Superior temporal gyrus (tissue), 1 donor: ENCODE measurements at regions not wholly inside any gene's neighbourhood (a gene's known extent, or its start where the extent isn't known, plus 50 kb on each side); places are given as distances from the start of the nearest gene placed in this dataset.

Source experiments
- DNase-seq: peaks from one replicate; pipeline ENCODE4 v3.0.0-alpha.2; 2016; ENCODE audit errors: extremely low spot score

- DNase-seq, result no peak
Measured at GRCh38 chr7:70975754-70976153, 156.2 kb upstream of the GALNT17 start.

GRCh38 chr7:70986297-70986696 is 145.6 kb upstream of the GALNT17 start:
- no peak for DNase-seq

DNA sequence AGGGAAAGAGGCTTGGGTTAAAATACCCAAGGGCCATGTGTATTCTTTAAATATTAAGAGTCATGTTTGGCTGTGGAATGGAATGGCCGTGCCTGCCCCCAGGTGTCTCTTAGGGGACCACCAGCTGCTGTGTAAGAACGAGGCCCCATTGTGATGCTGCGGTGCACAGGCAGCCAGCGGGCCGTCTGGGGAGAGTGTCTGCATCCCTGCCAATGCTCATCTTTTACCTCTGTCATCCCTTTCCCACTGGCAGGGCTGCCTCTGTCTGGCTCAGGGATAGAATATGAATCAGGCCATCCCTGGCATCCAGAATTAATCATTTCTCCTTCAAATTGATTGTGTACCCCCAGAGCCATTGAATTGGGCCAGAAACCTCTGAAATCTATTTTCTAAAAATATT is 137.8 kb upstream of the GALNT17 start:
- DNase-seq, result no peak

- no peak for DNase-seq
Measured at GRCh38 chr7:70997261-70997660, 134.7 kb upstream of the GALNT17 start.

DNA sequence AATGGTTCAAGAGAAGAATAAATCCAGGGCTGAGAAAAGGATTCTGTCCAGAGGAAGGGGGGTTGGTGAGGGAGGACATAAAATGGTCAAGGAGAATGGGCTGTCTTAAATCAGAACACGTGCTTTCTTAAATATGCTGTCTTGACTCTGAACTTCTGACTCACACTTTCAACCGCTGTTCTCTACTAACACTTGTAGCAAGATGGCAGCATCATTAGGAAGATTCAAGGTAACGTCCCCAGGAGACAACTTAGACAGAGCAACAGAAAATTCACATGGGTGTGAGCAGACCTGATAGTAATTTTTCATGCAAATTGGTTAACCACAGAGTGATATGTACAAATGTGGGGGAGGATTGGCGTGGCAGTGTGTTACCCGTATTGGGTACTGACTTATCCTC is 126.8 kb upstream of the GALNT17 start:
- DNase-seq, result no peak

DNA sequence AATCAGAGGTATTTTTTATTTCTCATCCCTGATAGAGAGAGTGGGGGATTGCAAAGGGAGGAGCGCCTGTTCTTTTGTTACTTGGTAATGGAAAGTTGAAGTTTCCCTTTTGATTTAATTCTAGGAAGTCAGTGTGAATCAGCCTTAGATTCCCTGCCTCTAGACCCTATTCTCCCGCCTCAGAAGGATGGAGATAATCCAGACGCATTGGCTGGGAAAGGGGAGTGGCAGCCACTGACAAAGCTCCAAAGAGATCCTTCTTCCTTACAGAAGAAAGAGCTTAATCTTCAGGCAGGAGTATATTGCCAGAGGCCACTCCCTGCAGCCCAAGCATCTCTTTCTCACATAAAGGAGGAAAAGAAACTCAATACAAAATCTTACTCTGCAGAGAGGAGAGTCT is 122.3 kb upstream of the GALNT17 start:
- DNase-seq, result no peak

DNA sequence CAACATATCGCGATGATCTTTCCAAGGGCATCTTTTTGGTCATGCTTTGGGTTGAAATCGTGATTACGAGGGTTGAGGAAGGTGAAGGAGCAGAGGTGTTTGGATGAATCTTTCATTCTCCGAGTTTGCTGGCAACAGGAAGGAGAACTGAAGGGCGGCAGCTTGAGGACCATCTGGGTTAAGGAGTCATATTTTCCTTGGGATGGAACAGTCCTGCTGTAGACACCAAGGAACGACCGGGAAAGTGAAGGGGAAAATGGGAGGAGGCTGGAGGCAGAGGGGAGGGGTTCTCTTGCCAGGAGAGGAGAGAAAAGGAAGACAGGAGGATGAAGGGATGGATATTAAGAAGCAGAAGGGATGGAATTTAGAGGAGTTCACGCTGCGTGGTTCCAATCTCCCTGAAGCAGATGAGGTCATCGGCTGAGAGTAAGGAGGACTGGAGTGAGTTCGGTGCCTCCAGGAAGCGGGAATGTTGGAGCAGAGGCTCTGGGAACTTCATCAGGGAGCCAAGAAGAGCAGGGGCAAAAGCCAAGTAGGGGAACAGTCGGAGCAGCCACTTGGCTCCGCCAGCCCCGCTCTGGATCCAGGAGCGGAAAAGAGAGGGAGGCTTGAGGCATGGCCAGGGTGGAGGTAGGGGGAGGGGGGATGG is 116.6 kb upstream of the GALNT17 start:
- DNase-seq, result no peak

DNA sequence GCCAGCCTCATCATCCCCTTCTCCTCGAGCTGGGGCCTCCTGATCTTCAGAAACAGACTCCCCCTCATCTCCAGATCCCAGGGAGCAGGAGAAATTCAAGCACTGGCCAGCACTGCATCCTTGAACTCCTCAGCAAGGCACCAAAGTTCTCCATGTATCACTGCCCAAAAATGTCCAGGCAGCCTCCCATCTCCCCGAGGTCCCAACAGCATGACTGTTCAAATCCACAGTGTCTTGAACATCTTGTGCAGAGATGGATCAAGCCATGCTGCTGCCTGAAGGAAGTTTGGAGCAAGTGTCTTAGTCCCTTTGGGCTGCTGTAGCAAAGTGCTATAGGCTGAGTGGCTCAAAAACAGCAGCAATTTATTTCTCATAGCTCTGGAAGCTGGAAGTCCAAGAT is 115.5 kb upstream of the GALNT17 start:
- no peak for DNase-seq

DNA sequence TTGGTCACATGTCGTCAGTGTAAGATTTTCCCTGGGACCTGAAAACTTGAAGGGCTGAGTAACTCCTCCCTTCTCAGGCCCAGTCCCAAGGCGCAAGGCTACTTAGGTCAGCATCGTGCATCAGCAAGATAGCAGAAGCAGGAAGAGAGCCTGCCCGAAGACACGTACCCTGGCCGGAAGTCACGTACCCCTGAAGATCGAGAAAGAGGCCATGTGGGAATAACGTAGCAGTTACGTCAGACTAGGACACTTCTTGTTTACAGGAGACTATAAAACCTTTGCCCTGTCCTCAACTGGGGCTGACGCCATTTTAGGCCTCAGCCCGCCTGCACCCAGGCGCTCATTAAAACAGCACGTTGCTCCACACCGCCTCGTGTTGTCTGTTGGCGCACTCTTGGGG is 114.3 kb upstream of the GALNT17 start:
- no peak for DNase-seq

DNA sequence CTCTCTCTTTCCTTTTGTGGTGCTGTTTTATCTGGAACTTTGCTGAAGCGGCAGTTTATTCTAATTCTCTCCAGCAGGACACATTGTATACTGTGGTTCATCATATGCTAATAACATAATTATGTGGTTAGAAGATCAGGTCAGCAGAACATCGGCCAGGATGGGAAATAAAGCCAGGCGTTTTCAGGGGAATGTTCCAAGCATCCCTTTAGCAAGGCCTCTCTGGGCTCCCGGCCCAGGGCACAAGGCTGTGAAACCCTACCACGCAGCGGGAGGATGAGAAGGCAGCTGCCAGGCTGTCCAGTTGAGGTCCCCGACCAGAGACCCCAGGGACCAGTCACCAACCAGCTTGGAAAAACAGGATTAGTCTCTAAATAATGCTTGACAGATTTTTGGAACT is 112.2 kb upstream of the GALNT17 start:
- no peak for DNase-seq

DNA sequence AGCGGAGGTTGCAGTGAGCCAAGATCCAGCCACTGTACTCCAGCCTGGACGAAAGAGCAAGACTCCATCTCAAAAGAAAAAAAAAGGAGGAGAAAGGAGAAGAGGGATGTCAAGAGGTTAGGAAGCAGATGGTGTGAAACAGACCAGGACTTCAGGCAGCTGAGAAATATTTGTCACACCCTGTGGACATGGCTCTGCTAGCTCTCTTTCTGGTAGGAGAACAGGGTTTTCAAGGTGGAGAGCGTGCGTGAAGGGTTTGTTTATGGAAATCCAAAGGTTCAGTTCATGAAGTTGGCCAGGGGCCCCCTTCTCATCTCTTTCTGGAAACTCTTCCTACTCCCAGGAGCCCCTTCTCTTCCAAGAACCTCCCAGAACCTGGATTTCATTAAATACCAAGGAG is 110.8 kb upstream of the GALNT17 start:
- DNase-seq, result no peak

DNA sequence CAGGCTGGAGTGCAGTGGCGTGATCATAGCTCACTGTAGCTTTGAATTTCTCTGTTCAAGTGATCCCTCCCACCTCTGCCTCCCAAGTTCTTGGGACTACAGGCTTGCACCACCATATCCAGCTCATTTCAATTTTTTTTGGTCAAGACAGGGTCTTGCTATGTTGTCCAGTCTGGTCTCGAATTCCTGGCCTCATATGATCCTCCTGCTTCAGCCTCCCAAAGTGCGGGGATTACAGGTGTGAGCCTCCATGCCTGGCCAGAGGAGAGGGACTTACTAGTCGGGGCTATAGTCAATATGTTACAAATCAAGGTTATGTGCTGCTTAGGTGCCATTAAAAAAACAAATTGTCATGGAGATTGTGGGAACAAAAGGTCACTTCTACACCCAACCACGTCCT is 105.3 kb upstream of the GALNT17 start:
- no peak for DNase-seq

- no peak for DNase-seq
Measured at GRCh38 chr7:71034243-71034642, 97.7 kb upstream of the GALNT17 start.

DNA sequence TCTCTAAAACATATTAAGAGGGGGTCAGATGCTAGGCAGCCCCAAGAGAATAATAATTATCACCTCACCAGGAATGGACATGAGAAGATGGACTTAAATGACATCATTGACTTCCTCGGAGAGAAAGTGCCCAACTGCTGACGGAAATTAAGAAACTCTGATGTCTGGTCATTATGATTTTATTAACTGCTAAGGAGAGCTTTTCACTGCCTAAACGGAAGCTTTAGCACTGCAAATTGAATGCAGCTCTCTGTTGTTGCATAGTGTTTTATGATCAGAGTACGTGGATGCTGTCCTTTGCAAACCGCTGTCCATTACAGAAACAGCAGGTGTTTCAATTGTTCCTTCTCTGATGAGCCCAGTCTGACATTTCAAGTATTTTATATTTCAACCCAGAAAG is 89.4 kb upstream of the GALNT17 start:
- DNase-seq, result no peak

DNA sequence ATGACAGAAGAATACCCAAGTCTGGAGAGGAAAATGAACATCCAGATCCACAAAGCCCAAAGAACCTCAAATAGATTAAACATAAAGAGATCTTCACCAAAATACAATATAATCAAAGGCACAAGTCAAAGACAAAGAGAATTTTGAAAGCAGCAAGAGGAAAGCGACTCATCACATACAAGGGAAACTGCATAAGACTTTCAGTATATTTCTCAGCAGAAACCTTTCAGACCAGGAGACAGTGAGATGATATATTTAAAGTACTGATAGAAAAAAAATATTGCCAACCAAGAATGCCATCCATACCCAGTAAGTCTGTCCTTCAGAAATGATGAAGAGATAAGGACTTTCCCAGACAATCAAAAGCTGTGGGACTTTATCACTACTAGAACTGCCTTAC is 81.5 kb upstream of the GALNT17 start:
- no peak for DNase-seq

DNA sequence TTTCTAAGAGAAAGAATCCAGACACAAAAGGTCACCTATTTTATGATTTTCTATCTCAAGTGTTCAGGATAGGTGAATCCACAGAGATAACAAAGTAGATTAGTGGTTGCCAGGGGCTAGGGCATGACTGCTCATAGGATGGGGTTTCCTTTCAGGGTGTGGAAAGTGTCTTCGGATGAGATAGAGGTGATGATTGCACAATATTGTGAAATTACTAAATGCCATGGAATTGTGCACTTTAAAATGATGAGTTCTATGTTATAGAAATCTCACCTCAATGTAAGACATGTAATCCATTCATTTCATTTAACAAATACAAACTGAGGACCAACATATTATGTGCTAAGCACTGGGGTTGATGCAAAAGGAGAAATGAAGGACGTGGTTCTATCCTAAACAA is 76.4 kb upstream of the GALNT17 start:
- no peak for DNase-seq

DNA sequence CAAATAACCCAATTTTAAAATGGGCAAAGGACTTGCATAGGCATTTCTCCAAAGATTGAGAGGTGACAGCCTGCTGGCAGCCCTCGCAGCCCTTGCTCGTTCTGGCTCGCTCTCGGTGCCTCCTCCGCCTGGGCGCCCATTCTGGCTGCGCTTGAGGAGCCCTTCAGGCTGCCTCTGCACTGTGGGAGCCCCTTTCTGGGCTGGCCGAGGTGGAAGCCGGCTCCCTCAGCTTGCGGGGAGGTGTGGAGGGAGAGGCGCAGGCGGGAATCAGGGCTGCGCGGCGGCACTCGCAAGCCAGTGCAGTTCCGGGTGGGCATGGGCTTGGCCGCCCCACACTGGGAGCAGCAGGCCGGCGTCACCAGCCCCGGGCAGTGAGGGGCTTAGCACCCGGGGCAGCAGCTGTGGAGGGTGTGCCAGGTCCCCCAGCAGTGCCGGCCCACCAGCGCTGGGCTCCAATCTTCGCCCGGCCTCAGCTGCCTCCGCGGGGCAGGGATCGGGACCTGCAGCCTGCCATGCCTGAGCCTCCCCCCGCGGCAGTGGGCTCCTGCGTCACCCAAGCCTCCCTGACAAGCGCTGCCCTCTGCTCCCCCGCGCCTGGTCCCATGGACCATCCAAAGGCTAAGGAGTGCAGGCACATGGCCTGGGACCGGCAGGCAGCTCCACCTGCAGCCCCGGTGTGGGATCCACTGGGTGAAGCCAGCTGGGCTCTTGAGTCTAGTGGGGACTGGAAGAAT is 54.0 kb upstream of the GALNT17 start:
- DNase-seq, result no peak
